ENCODE measurements at regions not wholly inside any gene's neighbourhood (a gene's known extent, or its start where the extent isn't known, plus 50 kb on each side); places are given as distances from the start of the nearest gene placed in this dataset.

DNA sequence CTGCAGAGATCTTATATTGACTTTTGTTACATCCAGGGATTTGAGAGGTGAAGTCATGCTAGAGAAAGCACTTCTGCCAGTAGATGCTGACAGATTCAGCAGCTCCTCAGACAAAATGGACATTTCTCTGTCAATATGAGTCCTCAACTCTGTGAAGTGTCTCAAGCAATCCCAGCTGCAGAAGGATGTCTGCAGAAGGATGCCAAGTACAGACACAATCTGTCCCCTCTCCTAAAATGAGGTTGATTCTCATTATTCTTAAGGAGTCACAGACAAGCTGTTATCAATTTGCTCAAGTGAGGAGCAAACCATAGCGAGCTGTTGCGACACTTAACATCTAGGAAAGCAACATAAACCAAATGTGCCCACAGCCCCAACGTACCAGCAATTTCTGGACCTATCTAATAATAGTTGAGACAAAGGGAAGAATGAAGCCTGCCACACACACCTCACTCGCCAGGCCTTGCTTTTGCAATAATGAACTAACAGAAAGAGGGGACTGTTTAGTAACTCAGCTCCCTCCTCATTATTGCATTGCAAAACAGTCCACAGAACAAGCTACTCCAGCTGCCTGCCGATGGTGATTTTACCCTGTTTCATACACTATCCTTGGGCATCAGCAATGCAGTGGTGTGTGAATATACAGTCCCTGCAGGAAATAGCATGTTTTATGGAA, 364.2 kb upstream of the PDE4D start (continued):
- TF ChIP-seq, protein P1, sequence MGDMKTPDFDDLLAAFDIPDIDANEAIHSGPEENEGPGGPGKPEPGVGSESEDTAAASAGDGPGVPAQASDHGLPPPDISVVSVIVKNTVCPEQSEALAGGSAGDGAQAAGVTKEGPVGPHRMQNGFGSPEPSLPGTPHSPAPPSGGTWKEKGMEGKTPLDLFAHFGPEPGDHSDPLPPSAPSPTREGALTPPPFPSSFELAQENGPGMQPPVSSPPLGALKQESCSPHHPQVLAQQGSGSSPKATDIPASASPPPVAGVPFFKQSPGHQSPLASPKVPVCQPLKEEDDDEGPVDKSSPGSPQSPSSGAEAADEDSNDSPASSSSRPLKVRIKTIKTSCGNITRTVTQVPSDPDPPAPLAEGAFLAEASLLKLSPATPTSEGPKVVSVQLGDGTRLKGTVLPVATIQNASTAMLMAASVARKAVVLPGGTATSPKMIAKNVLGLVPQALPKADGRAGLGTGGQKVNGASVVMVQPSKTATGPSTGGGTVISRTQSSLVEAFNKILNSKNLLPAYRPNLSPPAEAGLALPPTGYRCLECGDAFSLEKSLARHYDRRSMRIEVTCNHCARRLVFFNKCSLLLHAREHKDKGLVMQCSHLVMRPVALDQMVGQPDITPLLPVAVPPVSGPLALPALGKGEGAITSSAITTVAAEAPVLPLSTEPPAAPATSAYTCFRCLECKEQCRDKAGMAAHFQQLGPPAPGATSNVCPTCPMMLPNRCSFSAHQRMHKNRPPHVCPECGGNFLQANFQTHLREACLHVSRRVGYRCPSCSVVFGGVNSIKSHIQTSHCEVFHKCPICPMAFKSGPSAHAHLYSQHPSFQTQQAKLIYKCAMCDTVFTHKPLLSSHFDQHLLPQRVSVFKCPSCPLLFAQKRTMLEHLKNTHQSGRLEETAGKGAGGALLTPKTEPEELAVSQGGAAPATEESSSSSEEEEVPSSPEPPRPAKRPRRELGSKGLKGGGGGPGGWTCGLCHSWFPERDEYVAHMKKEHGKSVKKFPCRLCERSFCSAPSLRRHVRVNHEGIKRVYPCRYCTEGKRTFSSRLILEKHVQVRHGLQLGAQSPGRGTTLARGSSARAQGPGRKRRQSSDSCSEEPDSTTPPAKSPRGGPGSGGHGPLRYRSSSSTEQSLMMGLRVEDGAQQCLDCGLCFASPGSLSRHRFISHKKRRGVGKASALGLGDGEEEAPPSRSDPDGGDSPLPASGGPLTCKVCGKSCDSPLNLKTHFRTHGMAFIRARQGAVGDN (IDR thresholded peaks at IDR 0.05), result no peak
- TF ChIP-seq ZNF217 (IDR thresholded peaks at IDR 0.05) (no peak), MYC (IDR thresholded peaks at IDR 0.05; ENCODE audit: insufficient read depth, insufficient read length, insufficient replicate concordance, low read length, severe bottlenecking) (no peak), STAT1 (conservative IDR thresholded peaks at IDR 0.05) (no peak)
- TF ChIP-seq, protein P2, sequence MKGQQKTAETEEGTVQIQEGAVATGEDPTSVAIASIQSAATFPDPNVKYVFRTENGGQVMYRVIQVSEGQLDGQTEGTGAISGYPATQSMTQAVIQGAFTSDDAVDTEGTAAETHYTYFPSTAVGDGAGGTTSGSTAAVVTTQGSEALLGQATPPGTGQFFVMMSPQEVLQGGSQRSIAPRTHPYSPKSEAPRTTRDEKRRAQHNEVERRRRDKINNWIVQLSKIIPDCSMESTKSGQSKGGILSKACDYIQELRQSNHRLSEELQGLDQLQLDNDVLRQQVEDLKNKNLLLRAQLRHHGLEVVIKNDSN (IDR thresholded peaks at IDR 0.05; ENCODE audit: borderline replicate concordance, extremely low read length, insufficient read depth, low read depth, low read length), result no peak

DNA sequence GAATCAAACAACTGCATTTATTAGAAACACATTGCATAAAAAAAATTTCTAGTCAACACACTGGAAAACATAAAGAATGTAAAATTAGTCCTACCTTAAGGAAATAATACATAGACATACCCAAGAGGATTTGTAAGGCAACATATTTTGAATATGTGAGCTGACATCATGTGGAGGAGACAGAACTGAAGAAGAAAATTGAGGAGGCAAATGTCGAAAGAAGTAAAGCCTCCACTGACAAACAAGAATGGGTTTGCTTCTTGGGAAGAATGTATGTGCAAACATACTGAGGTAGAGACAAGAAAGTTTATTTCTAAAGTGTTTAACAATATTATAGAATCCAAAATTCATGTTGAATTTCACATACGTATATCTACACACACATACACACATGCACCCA, 363.0 kb upstream of the PDE4D start:
- RAD21 ChIA-PET (ENCODE audit: unreplicated experiment), result no interaction called here
- in situ Hi-C loops (cut with MboI) (no loop called here), intact Hi-C loops (cut with micrococcal nuclease; ENCODE audit: unreplicated experiment) (no loop called here)
- no peak for FAIRE-seq
- no peaks in the 10 kb centered on the region for H4K20me1 ChIP-seq (ENCODE audit: control insufficient read depth, insufficient read depth)
- WGBS (ENCODE audit: insufficient coverage, insufficient replicate concordance, low lambda C conversion rate, missing lambda C conversion rate), result 50% methylated on average over 2 of the region's 2 CpGs
- CTCF ChIA-PET, result no interaction called here
- no TSS peak for BruUV-seq (replicated peaks)
- H3K36me3 ChIP-seq (ENCODE audit: control insufficient read depth in 2 of 2, insufficient read depth in 2 of 2, low read length in 1 of 2), result no peaks in the 10 kb centered on the region
- POLR2A ChIA-PET, result interaction anchor here (0.7 kb wide), 1 partner anchor 554 kb away, joined by 3 read pairs; no protein-coding TSS in a partner anchor
- H3K27ac ChIP-seq (ENCODE audit: control insufficient read depth, insufficient read depth), result no peak overlapping the region
- H3K9me3 ChIP-seq (replicated peaks; ENCODE audit: control insufficient read depth, insufficient read depth, low read length), result no peaks in the 10 kb centered on the region
- ATAC-seq, result no peak
- H3K27me3 ChIP-seq (replicated peaks in 1 of 2; ENCODE audit: control insufficient read depth in 2 of 2, insufficient read depth in 2 of 2, low read length in 1 of 2), result no peaks in the 10 kb centered on the region
- DNase-seq (ENCODE audit: low read depth, low spot score), result no peak
- H3K4me2 ChIP-seq (ENCODE audit: control insufficient read depth, insufficient read depth), result no peak overlapping the region
- H2AFZ ChIP-seq (ENCODE audit: control insufficient read depth, low read depth, low read length), result no peak overlapping the region
- H3K9ac ChIP-seq (ENCODE audit: control insufficient read depth, insufficient read depth, low read length), result no peak overlapping the region
- no peaks in the 10 kb centered on the region for H3K79me2 ChIP-seq (ENCODE audit: control insufficient read depth, insufficient read depth, low read length)
- no peak overlapping the region for H3K4me3 ChIP-seq
- H3K4me1 ChIP-seq (ENCODE audit: control insufficient read depth, insufficient read depth, low read length), result no peaks in the 10 kb centered on the region
- SMC1A ChIA-PET (ENCODE audit: uncharacterized antibody, unreplicated experiment), result interaction anchor here (0.8 kb wide), 1 partner anchor 72 kb away, joined by 3 read pairs; no protein-coding TSS in a partner anchor
- TF ChIP-seq NR2C2 (IDR thresholded peaks at IDR 0.05; ENCODE audit: borderline replicate concordance, control insufficient read depth, insufficient read length, low read depth), result no peak
- TF ChIP-seq, protein P3, sequence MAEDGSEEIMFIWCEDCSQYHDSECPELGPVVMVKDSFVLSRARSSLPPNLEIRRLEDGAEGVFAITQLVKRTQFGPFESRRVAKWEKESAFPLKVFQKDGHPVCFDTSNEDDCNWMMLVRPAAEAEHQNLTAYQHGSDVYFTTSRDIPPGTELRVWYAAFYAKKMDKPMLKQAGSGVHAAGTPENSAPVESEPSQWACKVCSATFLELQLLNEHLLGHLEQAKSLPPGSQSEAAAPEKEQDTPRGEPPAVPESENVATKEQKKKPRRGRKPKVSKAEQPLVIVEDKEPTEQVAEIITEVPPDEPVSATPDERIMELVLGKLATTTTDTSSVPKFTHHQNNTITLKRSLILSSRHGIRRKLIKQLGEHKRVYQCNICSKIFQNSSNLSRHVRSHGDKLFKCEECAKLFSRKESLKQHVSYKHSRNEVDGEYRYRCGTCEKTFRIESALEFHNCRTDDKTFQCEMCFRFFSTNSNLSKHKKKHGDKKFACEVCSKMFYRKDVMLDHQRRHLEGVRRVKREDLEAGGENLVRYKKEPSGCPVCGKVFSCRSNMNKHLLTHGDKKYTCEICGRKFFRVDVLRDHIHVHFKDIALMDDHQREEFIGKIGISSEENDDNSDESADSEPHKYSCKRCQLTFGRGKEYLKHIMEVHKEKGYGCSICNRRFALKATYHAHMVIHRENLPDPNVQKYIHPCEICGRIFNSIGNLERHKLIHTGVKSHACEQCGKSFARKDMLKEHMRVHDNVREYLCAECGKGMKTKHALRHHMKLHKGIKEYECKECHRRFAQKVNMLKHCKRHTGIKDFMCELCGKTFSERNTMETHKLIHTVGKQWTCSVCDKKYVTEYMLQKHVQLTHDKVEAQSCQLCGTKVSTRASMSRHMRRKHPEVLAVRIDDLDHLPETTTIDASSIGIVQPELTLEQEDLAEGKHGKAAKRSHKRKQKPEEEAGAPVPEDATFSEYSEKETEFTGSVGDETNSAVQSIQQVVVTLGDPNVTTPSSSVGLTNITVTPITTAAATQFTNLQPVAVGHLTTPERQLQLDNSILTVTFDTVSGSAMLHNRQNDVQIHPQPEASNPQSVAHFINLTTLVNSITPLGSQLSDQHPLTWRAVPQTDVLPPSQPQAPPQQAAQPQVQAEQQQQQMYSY (CRISPR knock-in tag; IDR thresholded peaks at IDR 0.05), result no peak
- TF ChIP-seq, protein P2 (IDR thresholded peaks at IDR 0.05; ENCODE audit: borderline replicate concordance, extremely low read length, insufficient read depth, low read depth, low read length), result no peak
